NOMO-1 treated with DMSO at 0.1 percent for 48 hours (cell line): ENCODE measurements at regions not wholly inside any gene's neighbourhood (a gene's known extent, or its start where the extent isn't known, plus 50 kb on each side); places are given as distances from the start of the nearest gene placed in this dataset.
"Not testable (repeated sequence)": the region's sequence is repeated elsewhere in the genome, so short reads cannot be mapped to it uniquely, and the experiment has no call there.

ENCODE experiments used
- DNase-seq: peaks from one replicate; lab custom pipeline; 2025; ENCODE audit not compliant: unreplicated experiment; lab: John Stamatoyannopoulos, UW

DNA sequence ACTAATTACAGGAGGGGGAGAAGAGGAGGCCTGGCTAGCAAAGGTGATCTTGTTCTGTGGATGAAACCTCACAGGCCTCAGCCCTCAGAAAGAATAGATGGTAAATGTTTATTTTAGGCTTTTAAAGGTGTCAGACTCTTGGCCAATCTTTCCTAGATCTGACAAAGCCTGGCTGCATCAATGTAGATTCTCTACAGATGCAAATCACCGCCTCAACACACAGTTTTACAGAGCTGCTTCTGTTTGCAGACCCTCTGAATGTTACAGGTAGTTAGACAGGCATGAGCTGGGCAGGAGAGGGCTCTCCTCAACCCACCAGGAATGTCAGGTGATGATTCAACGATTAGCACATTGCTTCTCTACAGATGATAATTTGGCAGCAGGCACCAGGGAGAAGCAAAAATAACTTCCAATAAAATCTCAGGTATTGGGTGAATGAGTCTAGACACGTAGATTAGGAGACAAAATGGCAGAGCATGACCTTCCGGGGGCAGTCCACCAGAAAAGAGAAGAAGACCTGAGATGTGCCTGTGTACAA lies 105.4 kb upstream of the VANGL1 start:
- DNase-seq: no peak

DNA sequence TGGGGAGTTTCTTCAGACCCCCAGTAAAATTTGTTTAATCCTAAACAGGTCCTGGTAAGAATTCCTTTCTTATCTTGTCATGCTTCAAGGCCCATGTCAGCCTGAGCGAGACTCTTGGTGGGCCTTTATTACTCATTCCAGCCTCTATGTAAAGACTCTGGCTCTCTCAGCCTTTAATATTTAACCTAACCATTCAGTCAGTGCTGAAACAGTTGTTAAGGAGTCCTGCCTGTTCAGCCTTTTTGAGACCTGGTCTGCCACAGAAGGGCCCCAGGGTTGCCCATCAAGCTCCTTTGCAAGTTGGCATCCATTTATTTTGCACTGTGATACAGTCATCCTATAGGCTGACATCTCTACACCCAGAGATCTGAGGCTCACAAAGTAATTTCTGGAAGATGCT lies 107.7 kb upstream of the VANGL1 start:
- DNase-seq: no peak

DNA sequence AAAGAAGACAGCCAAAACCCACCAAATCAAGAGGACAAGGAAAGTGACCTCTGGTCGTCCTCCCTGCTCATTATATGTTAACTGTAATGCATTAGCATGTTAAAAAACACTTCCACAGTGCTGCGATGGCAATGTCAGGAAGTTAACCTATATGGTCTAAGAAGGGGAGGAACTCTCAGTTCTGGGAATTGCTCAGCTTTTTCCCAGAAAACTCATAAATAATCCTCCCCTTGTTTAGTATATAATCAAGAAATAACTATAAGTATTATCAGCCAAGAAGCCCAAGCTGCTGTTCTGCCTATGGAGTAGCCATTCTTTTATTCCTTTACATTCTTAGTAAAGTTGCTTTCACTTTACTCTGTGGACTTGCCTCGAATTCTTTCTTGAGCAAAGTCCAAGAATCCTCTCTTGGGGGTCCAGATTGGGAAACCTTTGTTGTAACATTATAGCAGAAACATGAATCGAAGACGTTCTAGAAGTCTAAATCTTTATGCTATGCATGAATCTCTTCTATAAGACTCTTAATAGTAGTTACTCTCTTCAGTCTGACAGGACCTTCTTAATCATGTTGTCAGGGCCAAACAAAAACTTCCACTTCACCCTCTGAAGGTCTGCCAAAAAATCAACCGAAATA lies 110.0 kb upstream of the VANGL1 start:
- no peak for DNase-seq

DNA sequence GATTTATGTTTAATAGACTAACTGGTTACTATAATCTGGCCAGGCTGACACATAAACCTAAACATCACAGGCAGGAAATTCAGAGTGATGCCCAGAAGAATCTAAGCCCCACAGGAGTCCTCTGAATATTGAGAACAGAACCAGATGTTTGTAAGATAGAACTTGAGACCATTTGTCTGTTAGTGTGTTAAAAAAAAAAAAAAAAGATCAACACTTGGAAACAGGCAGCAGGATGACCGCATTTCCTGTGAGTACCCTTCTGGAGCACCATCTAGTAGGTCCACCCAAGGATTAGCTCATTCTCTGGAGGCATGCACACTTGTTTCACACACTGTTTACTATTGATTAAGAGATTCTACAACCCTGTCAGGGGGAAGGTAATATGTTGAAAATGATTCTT lies 111.4 kb upstream of the VANGL1 start:
- no peak for DNase-seq

DNA sequence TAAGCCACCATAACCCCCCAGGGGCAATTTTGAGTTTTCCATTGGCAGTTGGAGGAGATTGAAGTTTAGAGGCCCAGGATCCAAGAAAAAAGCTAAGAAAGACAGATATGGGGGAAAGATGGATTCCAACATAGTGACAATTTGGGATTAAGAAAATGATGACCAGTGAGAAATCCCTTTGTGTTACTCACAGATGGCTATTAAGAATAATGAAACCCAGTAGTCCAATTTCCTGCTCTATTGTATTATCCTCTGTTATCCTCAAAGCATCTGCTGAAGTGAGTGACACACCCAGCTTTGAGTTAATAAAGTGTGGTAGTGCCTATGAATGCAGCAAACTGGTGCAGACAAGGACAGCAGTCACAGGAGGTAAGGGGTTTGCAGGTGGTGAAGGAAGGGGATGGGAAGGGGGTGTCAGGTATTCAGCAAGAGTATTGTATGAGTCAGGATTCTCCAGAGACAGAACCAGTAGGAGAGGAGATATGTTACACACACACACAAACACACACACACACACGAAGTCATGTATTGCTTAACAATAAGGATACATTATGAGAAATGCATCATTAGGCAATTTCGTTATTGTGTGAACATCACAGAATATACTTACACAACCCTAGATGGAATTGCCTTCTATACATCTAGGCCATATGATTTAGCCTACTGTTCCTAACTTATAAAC lies 112.4 kb upstream of the VANGL1 start:
- no peak for DNase-seq

DNA sequence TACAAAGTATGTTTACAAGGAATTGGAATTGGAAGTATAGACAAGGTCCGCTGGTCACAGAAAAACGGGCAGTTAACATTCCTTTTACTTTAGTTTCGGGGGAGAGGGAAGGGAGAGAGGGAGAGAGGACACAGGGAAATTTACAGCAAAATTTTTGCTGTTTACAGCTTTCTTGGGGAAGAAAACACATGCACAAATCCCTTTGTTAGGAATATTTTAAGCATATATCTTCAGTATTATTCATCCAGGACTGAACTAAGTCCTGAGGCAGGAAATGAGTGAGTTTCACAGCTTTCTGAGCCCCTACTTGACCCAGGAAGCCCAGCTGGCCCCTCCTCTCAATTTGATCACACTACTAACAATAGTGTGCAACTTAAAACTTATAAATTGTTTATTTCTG lies 113.4 kb upstream of the VANGL1 start:
- not testable (repeated sequence) for DNase-seq

DNA sequence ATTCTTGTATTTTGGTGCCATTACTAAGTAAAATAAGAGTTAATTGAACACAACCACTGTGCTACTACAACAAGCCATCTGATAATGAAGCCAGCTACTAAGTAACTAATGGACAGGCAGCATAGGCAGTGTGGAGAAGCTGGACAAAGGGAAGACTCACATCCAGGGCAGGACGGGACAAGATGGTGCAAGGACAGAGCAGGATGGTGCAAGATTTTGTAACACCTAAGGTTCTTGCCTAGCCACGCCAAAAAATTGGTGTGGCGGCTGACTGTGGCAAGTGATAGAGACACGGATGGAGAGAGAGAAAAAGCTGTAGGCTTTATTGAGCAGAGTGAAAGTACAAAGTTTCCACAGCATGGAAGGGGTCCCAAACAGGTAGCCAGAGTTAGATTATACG lies 114.0 kb upstream of the VANGL1 start:
- DNase-seq: no peak

DNA sequence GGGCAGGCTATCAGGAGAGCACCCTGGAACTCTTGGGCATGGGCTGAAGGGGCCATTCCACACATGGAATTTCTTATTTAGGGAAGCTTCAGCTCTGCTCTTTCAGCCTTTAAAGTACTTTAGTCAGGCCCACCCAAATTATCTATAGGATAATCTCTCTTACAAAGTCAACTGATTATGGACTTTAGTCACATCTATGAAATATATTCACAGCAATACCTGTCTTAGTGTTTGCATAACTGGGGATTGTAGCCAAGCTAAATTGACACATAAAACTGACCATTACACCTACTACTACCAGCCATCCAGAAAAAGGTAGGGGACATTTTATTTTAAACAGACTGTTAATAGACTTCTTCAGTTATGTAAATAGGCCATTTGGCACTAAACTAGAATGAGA lies 114.9 kb upstream of the VANGL1 start:
- no peak for DNase-seq

DNA sequence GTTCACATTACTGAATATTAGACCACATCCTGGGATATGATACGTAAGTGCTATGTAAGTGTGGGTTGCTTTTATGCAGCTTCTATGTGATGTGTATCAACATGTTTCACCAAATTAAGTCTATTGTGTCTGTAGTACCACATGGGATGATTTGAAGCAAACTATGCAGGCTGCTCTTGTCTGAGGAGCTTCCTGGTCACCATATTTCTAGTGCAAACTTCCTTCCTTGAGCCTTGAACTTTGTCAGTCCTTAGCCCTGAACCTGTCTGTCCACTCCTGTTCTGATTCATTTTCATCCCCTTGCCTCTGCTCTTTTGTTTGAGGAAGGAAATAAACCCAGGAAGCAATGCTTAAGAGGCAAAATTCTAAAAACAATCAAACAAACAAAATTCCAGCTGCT lies 117.5 kb upstream of the VANGL1 start:
- DNase-seq: no peak

DNA sequence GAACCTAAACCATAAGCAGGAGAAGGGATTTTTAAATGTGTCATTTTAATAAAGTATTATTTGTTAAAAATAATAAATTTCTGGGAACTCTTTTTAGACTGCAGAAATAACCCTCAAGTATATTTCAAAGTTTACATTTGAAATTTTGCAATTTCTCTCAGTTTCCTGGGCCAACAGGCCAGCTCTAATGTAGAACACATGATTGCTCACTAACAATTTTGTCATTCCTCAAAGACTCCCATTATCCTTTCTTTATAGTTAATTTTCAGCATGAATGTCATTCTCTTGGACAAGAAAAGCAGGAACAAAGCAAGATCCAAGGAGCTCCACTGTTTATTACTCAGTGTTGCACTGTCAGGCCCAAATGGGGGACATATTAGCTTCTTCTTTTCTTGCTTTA lies 119.4 kb upstream of the VANGL1 start:
- DNase-seq: no peak

DNA sequence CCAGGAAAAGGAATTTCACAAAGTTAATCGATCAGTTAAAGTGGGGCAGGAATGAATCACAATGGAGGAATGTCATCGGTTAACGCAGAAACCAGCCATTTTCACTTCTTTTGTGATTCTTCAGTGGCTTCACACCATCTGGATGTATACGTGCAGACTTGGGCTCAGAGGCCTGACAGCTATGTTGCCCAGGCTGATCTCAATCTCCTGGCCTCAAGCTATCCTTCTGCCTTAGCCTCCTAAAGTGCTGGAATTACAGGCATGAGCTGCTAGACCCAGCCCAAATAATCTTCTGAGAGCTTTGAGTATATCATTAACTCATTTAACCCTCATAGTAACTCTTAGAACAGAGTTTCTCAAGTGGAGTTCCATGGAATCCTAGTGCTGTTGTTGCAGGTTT lies 126.5 kb upstream of the VANGL1 start:
- no peak for DNase-seq

DNA sequence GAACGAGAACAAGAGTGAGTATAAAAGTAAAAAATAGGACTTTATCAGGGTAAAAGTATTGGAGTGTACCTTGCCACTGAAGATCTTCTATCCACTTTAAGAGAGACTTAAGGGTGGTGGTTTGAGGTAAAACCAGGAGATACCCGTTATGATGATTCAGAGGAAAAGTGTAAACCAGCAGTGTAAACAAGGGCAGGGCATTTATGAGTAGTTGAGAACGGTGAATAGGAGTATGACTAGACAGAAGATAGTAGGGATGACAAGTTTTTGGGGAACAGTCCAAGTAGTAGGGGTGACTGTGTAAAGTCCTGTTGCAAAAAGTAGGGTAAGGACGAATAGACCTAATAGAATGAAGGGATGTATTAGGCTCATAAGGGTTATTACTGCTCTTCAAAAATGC lies 131.5 kb upstream of the VANGL1 start:
- DNase-seq: not testable (repeated sequence)

DNA sequence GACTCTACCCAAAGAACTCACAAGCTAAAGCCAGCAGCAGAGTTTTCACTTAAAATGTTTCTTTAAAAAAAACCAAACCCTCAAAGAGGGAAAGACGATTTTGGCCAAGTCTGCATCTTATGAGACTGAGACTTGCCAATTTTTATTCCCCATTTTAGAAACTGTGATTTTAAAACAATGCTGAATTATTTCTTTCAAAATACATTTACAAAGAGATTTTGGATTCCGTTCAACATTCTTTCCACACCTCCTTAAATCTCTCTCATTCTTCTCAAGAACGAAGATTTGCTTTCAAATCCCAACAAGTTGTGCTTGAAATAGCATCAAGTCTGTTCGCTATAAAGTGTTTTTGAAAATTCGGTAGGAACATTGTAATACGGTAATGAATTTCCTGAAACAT lies 133.9 kb upstream of the VANGL1 start:
- no peak for DNase-seq

DNA sequence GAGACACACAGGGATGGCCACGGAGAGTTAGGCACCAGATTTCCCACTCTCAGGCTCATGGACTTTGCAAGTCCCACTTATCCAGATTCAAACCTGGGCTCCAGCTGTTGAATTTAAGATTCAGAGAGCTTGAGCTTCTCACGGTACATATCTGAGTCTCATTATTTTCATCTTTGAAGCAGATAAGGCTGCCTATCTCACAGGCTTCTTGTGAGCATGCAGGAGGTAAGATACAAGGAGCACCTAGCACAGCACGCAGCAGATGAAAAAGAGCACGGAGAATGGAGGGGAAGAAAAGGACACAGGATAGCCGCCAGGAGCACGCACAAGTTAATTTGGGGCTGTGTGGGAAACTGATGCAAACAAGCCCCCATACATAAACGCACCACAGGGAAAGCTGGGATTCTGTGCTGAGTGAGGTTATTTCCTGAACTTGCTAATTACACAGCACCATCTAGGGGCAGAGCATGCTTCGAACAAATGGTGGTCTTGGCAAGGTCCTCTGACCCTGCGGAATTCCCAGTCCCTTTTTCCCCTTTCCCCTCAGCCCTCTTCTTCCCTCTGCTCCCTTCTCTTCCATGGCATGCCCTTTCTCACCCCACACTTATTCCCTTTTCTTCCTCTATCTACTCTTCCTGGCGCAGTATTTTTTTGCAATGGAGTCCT lies 134.7 kb upstream of the VANGL1 start:
- no peak for DNase-seq

DNA sequence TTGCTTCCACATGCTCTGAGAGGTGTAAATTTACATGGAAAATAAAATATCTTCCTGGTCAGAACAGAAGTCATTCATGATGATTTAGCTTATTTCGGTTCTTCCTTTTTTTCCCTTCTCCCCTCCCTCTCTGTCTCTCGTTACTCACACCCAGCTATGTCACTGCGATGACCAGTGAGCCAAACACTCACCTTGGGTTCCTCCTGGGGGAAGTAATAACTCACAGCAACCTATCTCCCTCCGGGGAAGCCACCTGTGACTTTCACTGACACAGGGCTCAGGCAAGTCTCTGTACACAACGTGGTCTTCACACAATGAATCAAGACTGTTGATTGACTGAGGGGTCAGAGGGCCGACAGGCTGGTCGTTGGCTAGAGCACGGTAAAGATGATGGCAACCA lies 135.3 kb upstream of the VANGL1 start:
- peak; percentile 2 for DNase-seq

DNA sequence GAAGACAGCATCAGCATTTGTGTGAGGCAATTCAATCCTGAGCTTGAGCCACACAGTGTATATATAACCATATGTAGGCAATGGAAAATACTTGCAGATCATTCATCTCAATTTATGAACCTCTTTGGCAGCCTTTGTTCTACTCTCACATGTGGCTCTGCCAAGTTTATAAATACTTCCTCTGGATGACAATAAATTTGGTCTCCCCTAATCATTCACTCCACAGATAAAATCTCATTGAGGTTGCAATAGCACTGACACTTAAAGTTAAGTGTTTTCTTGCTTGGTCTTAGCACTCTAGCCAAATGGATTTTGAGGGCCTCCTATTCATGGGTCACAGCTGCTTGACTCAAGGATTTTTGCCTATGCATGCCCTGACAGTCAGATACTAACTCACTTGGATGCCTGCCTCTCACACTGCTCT lies 136.6 kb upstream of the VANGL1 start:
- no peak for DNase-seq

DNA sequence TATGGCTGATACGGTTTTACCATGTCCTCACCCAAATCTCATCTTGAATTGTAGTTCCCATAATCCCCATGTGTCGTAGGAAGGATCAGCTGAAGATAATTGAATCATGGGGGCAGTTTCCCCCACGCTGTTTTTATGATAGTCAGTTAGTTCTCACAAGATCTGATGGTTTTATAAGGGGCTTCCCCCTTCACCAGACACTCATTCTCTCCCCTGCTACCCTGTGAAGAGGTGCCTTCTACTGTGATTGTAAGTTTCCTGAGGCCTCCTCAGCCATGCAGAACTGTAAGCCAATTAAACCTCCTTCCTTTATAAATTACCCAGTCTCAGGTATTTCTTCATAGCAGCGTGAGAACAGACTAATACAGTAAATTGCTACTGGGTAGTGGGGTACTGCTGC lies 139.6 kb upstream of the VANGL1 start:
- DNase-seq: not testable (repeated sequence)

DNA sequence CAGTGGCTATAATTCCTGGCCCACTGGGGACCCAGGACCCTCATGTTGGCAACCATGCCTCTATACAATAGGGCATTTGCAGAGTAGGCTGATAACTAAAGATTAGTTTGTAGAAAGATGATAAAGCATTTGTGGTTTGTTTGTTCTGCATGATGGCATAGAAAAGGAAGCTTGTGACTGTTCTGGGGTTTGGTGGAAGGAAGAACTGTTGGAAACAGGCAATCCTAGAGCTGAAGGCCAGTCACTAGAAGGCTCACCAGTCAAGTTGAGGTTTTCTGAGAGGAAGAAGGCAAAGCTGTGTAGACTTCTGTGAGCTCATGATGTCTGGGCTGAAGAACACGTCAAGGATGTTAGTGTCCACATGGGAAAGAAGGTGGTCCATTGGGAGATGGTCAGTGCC lies 140.3 kb upstream of the VANGL1 start:
- DNase-seq: no peak

DNA sequence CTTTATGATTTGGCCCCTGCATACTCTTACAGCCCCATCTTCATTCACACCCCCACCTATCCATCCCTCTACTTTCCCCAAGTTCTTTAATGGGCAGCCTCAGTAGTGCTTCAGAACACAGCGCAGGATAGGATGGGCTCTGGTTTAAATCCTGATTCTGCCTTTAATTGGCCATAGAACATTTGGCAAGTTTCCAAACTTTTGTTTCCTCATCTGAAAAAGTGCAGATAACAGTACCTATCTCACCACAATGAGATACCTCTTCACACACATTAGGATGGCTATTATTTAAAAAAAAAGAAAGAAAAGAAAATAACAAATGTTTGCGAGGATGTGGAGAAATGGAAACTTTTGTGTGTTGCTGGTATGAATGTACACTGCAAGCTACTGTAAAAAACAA lies 142.5 kb upstream of the VANGL1 start:
- no peak for DNase-seq

DNA sequence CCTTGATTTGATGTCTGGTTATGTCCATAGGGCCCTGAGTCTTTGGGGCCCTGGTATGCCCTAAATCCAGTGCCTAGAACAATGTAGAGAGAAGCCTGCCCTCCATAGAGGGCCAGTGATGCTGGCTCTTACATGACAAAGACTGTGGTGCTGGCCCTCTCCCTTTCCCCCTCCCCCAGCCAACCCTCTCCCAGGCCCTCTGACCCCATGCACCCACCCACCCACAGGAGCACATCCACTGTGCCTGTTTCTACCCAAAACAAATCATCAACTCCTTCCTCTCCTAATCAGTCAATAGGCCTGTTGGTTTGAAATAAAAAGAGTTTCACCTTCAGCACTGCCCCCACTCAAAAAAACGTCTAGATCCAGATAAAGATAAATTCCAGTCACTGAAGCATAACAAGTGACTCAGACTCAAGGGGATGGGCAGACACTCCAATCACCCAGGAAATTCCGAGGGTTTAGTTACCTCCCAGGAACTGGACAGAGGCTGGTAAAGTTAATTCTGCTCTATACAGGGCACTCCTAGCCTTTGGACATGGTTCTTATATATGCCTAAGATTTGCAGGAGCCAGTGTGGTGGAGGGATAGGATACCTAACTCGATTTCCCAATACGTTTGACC lies 144.8 kb upstream of the VANGL1 start:
- no peak for DNase-seq

DNA sequence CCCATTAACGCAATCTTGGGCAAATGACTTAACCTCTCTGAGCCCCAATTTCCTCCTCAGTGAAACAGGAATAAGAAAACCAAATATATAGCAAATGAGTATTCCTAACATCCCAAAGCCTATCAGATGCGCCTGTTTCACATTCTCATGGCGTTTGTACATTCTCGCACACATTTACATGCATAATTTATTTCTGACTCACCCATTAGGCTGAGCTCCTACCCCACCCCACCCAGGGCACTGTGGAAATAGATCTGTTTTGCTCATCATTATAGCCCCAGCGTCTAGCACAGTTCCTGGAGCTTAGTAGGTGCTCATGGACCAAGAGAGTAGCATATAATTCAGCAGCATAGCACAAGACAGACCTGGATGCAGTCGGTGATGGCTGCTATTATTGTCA lies 146.1 kb upstream of the VANGL1 start:
- DNase-seq: no peak

DNA sequence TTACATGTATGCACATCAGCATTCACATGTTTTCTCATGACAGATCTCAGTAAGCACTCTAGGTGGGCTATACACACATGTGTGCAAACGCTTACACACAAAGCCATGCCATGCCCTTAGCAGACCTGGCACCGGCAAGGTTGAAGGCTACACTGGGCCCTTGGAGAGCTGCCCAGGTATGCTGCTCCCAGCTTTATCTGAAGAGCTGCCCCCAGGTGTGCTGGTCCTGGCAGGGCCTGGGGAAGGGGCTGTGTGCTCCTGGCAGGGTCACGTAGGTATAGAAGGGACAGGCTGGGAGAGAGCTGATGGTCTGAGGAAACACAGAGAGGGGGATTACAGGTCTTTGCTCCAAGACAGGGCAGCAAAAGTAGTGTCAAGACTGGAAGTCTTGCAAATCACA lies 146.7 kb upstream of the VANGL1 start:
- DNase-seq: no peak
